Mucosa of rectum (tissue), 2 donors: ENCODE measurements at regions not wholly inside any gene's neighbourhood (a gene's known extent, or its start where the extent isn't known, plus 50 kb on each side); places are given as distances from the start of the nearest gene placed in this dataset.

Source experiments
- H3K27ac ChIP-seq, 2 donors: one replicate each; pipeline ENCODE4 v1.7.0; 2013; ENCODE audit warnings: inconsistent platforms in 2 of 2, low read depth in 2 of 2, low read length in 2 of 2
- H3K27me3 ChIP-seq, 2 donors: one replicate each; pipeline ENCODE4 v1.7.0; 2013; ENCODE audit warnings: low read length in 2 of 2; ENCODE audit not compliant: control insufficient read depth in 2 of 2, insufficient read depth in 2 of 2
- H3K36me3 ChIP-seq, 2 donors: one replicate each; pipeline ENCODE4 v1.7.0; 2013; ENCODE audit warnings: low read length in 2 of 2; ENCODE audit not compliant: control insufficient read depth in 2 of 2, insufficient read depth in 2 of 2
- H3K4me1 ChIP-seq, 2 donors: one replicate each; pipeline ENCODE4 v1.7.0; 2013; ENCODE audit warnings: low read length in 2 of 2, mild to moderate bottlenecking in 1 of 2; ENCODE audit not compliant: control insufficient read depth in 2 of 2, insufficient read depth in 2 of 2
- H3K4me3 ChIP-seq, 2 donors: one replicate each; pipeline ENCODE4 v1.7.0; 2013; ENCODE audit warnings: low read length in 2 of 2
- H3K9ac ChIP-seq, 2 donors: one replicate each; pipeline ENCODE4 v1.7.0; 2013; ENCODE audit warnings: low read length in 2 of 2, low read depth in 1 of 2, mild to moderate bottlenecking in 1 of 2
- H3K9me3 ChIP-seq, 2 donors: one replicate each; pipeline ENCODE4 v1.7.0; 2013; ENCODE audit warnings: low read length in 2 of 2; ENCODE audit not compliant: control insufficient read depth in 2 of 2
- donor health status: healthy.
- donor health status: Normal muscosa, but diverticular disease.

- Histone ChIP-seq H3K9me3 (no peaks in the 10 kb centered on the region), H3K4me3 (no peak overlapping the region), H3K4me1 (peaks cover 0 to 4% of the 10 kb centered on the region in 2 donors), H3K9ac (no peak overlapping the region), H3K27me3 (no peaks in the 10 kb centered on the region), H3K36me3 (no peaks in the 10 kb centered on the region), H3K27ac (no peak overlapping the region)
These were observed 324.9 kb downstream of the KCNRG start for GRCh38 chr13:50340146-50340545.

GRCh38 chr13:50340551-50341287 lies 325.5 kb downstream of the KCNRG start:
- no peak overlapping the region for H3K9ac ChIP-seq
- H3K36me3 ChIP-seq = no peaks in the 10 kb centered on the region
- H3K27ac ChIP-seq = no peak overlapping the region
- H3K27me3 ChIP-seq = no peaks in the 10 kb centered on the region
- peaks cover 3 to 4% of the 10 kb centered on the region in 2 donors for H3K4me1 ChIP-seq
- no peak overlapping the region for H3K4me3 ChIP-seq
- H3K9me3 ChIP-seq = no peaks in the 10 kb centered on the region

GRCh38 chr13:50341526-50341925 lies 326.3 kb downstream of the KCNRG start:
- H3K9ac ChIP-seq = no peak overlapping the region
- H3K27ac ChIP-seq = no peak overlapping the region
- H3K9me3 ChIP-seq = no peaks in the 10 kb centered on the region
- H3K4me3 ChIP-seq = no peak overlapping the region
- no peaks in the 10 kb centered on the region for H3K27me3 ChIP-seq
- no peaks in the 10 kb centered on the region for H3K36me3 ChIP-seq
- peaks cover 4 to 6% of the 10 kb centered on the region in 2 donors for H3K4me1 ChIP-seq

- no peaks in the 10 kb centered on the region for H3K9me3 ChIP-seq
- no peaks in the 10 kb centered on the region for H3K27me3 ChIP-seq
- H3K4me3 ChIP-seq = no peak overlapping the region
- H3K9ac ChIP-seq = no peak overlapping the region
- H3K27ac ChIP-seq = no peak overlapping the region
- peaks cover 6 to 8% of the 10 kb centered on the region in 2 donors for H3K4me1 ChIP-seq
- H3K36me3 ChIP-seq = no peaks in the 10 kb centered on the region
These were observed 329.5 kb downstream of the KCNRG start for GRCh38 chr13:50344717-50345116.

- no peaks in the 10 kb centered on the region for H3K9me3 ChIP-seq
- no peaks in the 10 kb centered on the region for H3K36me3 ChIP-seq
- H3K4me3 ChIP-seq = no peak overlapping the region
- no peak overlapping the region for H3K9ac ChIP-seq
- no peaks in the 10 kb centered on the region for H3K27me3 ChIP-seq
- peaks cover 6 to 8% of the 10 kb centered on the region in 2 donors for H3K4me1 ChIP-seq
- H3K27ac ChIP-seq = no peak overlapping the region
These were observed 330.6 kb downstream of the KCNRG start for GRCh38 chr13:50345804-50346203.

GRCh38 chr13:50348371-50348770 lies 333.1 kb downstream of the KCNRG start:
- peaks cover 6 to 8% of the 10 kb centered on the region in 2 donors for H3K4me1 ChIP-seq
- no peaks in the 10 kb centered on the region for H3K36me3 ChIP-seq
- H3K27me3 ChIP-seq = no peaks in the 10 kb centered on the region
- H3K9me3 ChIP-seq = no peaks in the 10 kb centered on the region
- no peak overlapping the region for H3K4me3 ChIP-seq
- H3K9ac ChIP-seq = no peak overlapping the region
- H3K27ac ChIP-seq = no peak overlapping the region

- H3K36me3 ChIP-seq = no peaks in the 10 kb centered on the region
- no peaks in the 10 kb centered on the region for H3K9me3 ChIP-seq
- no peaks in the 10 kb centered on the region for H3K27me3 ChIP-seq
- no peak overlapping the region for H3K27ac ChIP-seq
- no peak overlapping the region for H3K9ac ChIP-seq
- H3K4me1 ChIP-seq = peaks cover 5 to 6% of the 10 kb centered on the region in 2 donors
- H3K4me3 ChIP-seq = no peak overlapping the region
These were observed 337.7 kb downstream of the KCNRG start for GRCh38 chr13:50352720-50353480.

- no peak overlapping the region for H3K27ac ChIP-seq
- no peaks in the 10 kb centered on the region for H3K27me3 ChIP-seq
- H3K9ac ChIP-seq = no peak overlapping the region
These were observed 338.6 kb downstream of the KCNRG start for GRCh38 chr13:50353651-50354415.

GRCh38 chr13:50355797-50356196 lies 340.6 kb downstream of the KCNRG start:
- no peaks in the 10 kb centered on the region for H3K9me3 ChIP-seq
- H3K4me3 ChIP-seq = no peak overlapping the region
- no peak overlapping the region for H3K9ac ChIP-seq
- H3K36me3 ChIP-seq = no peaks in the 10 kb centered on the region
- no peaks in the 10 kb centered on the region for H3K27me3 ChIP-seq
- peaks cover 5% of the 10 kb centered on the region in 2 donors for H3K4me1 ChIP-seq
- H3K27ac ChIP-seq = no peak overlapping the region

More at GRCh38 chr13:50353651-50354415, 338.6 kb downstream of the KCNRG start:
- H3K4me3 ChIP-seq = no peak overlapping the region
- H3K36me3 ChIP-seq = no peaks in the 10 kb centered on the region
- no peaks in the 10 kb centered on the region for H3K9me3 ChIP-seq
- peaks cover 5% of the 10 kb centered on the region in 2 donors for H3K4me1 ChIP-seq

GRCh38 chr13:50357136-50357535 lies 341.9 kb downstream of the KCNRG start:
- Histone ChIP-seq H3K9me3 (no peaks in the 10 kb centered on the region), H3K9ac (no peak overlapping the region), H3K27me3 (no peaks in the 10 kb centered on the region), H3K4me1 (peaks cover 5% of the 10 kb centered on the region in 2 donors), H3K36me3 (no peaks in the 10 kb centered on the region), H3K27ac (no peak overlapping the region), H3K4me3 (no peak overlapping the region)
